HUES48 (cell line): ENCODE measurements at regions not wholly inside any gene's neighbourhood (a gene's known extent, or its start where the extent isn't known, plus 50 kb on each side); places are given as distances from the start of the nearest gene placed in this dataset.

ENCODE experiments used
- H3K27ac ChIP-seq: one replicate; pipeline ENCODE4 v1.7.0; 2013; ENCODE audit warnings: low read depth, low read length, inconsistent platforms
- H3K27me3 ChIP-seq: 2 replicates; pipeline ENCODE4 v1.6.1; 2013; ENCODE audit warnings: mild to moderate bottlenecking, low read length; ENCODE audit not compliant: control insufficient read depth, insufficient read depth
- H3K36me3 ChIP-seq: 2 replicates; pipeline ENCODE4 v1.6.1; 2013; ENCODE audit warnings: low read length; ENCODE audit not compliant: control insufficient read depth, insufficient read depth
- H3K4me1 ChIP-seq: 2 replicates; pipeline ENCODE4 v1.6.1; 2013; ENCODE audit warnings: mild to moderate bottlenecking, low read length; ENCODE audit not compliant: control insufficient read depth, insufficient read depth
- H3K4me3 ChIP-seq: 2 replicates; pipeline ENCODE4 v1.5.1; 2013; ENCODE audit warnings: mild to moderate bottlenecking, low read depth, low read length
- H3K9ac ChIP-seq: 2 replicates; pipeline ENCODE4 v1.6.1; 2013; ENCODE audit warnings: mild to moderate bottlenecking, low read depth, low read length, moderate library complexity
- H3K9me3 ChIP-seq: 2 replicates; pipeline ENCODE4 v1.6.1; 2013; ENCODE audit warnings: low read length; ENCODE audit not compliant: control insufficient read depth, insufficient read depth

DNA sequence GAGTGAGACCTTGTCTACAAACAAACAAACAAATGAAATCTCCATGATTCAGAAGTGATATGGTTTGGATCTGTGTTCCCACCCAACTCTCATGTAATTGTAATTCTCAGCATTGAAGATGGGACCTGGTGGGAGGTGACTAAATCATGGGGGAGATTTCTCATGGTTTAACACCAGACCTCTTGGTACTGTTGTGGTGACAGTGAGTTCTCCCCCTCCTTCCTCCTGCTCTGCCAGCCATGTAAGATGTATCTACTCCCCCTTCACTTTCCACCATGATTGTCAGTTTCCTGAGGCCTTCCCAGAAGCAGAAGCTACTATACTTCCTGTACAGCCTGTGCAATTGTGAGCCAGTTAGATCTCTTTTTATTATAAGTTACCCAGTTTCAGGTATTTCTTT lies 438.4 kb upstream of the THBS1 start:
- Histone ChIP-seq H3K9ac (no peak overlapping the region), H3K27ac (no peak overlapping the region), H3K4me1 (0 out of 2 replicates have a peak, but pooled peaks cover 8% of the 10 kb centered on the region), H3K36me3 (no peaks in the 10 kb centered on the region), H3K4me3 (no peak overlapping the region), H3K9me3 (no peaks in the 10 kb centered on the region), H3K27me3 (no peaks in the 10 kb centered on the region)

DNA sequence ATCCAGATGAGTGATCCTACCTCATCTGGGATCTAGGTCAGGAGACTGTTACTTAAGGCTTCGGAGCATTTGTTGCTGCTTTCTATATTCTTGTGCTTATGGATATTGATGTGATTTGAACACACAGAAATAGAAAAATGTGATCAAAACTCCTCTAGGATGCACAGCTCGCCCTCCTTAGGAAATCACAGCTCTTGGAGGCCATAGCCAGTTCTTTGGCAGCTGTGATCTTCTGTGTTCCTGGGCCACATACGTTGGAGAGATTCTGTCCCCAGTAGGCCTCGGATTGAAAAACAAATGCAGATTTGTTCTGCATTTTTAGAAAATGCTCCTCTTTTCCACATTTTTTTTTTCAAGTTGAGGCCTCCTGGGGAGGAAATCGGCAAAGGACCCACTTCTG lies 437.4 kb upstream of the THBS1 start:
- Histone ChIP-seq H3K27ac (no peak overlapping the region), H3K9ac (no peak overlapping the region), H3K9me3 (no peaks in the 10 kb centered on the region), H3K4me1 (0 out of 2 replicates have a peak, but pooled peaks cover 8% of the 10 kb centered on the region), H3K4me3 (no peak overlapping the region), H3K27me3 (no peaks in the 10 kb centered on the region), H3K36me3 (no peaks in the 10 kb centered on the region)

DNA sequence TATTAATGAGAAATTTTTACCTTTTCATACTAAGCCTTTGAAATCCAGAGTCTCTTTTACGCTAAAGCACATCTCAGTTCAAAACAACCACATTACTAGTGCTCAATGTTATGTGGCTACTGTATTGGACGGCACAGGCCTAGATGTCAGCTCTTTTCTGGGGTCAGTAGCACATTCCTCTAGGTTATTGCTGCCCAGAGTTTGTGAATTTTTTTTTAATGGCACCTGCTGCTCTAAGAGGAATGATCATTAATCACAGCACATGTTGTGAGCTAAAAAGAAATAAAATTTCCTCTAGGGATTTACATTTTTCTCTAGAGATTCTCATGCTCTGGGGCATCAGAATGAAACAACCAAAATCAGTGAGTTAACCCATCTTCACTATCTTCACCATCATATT lies 436.8 kb upstream of the THBS1 start:
- H3K27me3 ChIP-seq = no peaks in the 10 kb centered on the region
- no peaks in the 10 kb centered on the region for H3K36me3 ChIP-seq
- H3K9ac ChIP-seq = no peak overlapping the region
- H3K27ac ChIP-seq = no peak overlapping the region
- 0 out of 2 replicates have a peak, but pooled peaks cover 8% of the 10 kb centered on the region for H3K4me1 ChIP-seq
- no peaks in the 10 kb centered on the region for H3K9me3 ChIP-seq
- H3K4me3 ChIP-seq = no peak overlapping the region

DNA sequence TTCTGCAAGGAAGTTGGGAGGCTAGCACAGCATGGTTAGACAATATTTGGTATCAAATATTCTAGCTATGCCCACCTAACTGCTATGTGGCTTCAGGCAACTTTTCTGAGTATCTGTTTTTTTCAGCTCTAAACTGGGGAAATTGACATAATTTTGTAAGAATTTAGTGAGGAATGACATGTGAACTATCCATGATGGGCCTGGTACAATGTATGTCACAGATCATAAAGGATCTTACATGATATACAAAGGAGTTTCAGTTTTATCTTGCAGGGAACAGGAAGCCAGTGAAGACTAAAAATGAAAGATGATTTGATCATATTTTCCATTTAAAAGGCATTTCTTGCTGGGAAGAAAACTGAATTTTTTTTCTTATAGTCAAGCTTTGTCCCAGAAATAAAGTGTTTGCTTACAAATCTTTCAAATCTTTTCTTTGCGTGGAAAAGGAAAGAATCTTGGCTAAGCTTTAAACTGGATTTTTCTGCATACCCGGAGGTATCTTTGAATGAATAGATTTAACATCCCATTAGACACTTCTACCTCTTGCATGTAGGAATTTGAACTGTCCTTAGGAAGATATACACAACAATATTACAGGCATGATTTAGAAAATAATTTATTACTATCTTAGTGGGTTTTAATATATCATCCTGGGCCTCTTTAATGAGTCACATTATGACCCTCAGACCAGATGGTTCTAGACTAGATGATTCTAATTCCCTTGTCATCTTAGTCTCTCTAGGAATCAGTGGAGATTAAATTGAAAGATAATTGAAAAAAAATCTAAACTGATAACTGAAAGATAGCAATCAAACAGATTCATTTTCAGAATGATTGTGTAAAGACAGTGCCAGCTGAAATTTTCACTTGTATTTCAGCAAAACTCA lies 436.0 kb upstream of the THBS1 start:
- Histone ChIP-seq H3K27ac (no peak overlapping the region), H3K4me1 (0 out of 2 replicates have a peak, but pooled peaks cover 8% of the 10 kb centered on the region), H3K9me3 (no peaks in the 10 kb centered on the region), H3K27me3 (no peaks in the 10 kb centered on the region), H3K4me3 (no peak overlapping the region), H3K36me3 (no peaks in the 10 kb centered on the region), H3K9ac (no peak overlapping the region)

DNA sequence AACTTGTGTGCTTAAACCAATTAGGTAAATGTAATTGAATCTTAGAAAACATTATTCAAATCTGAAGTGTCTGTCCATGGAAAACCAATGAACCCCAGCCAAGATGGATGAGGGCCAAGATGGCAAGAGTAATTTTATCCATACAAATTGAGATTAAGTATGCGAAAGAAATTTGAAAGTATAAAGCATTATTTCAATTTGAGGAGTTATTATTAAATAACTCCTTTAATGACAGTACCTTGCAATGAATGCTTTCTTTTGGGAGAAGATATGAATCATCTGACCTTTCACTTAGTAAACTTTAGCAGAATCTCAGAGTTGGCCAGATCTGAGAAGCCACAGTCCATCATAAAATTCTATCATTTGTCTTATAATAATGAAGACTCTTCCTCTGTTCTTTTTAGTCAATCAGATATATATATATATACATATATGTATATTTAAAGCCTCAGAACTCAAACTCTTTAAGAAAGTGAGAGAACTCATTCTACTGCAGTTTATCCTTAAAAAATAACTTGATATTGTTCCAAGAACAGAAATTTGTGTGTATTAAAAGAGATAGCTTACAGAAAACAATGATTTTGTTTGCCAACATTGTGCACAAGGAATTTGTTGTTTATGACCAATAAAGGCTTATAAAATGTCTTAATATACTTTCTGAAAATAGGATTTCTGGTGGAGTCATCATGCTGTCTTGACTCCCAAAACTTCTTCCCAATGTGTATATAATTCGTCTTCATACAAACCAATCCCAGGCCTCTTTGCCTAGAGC lies 434.8 kb upstream of the THBS1 start:
- H3K4me1 ChIP-seq = 0 out of 2 replicates have a peak, but pooled peaks cover 5% of the 10 kb centered on the region
- H3K9me3 ChIP-seq = no peaks in the 10 kb centered on the region
- H3K4me3 ChIP-seq = no peak overlapping the region
- H3K36me3 ChIP-seq = no peaks in the 10 kb centered on the region
- H3K27me3 ChIP-seq = no peaks in the 10 kb centered on the region
- H3K27ac ChIP-seq = no peak overlapping the region
- H3K9ac ChIP-seq = no peak overlapping the region

DNA sequence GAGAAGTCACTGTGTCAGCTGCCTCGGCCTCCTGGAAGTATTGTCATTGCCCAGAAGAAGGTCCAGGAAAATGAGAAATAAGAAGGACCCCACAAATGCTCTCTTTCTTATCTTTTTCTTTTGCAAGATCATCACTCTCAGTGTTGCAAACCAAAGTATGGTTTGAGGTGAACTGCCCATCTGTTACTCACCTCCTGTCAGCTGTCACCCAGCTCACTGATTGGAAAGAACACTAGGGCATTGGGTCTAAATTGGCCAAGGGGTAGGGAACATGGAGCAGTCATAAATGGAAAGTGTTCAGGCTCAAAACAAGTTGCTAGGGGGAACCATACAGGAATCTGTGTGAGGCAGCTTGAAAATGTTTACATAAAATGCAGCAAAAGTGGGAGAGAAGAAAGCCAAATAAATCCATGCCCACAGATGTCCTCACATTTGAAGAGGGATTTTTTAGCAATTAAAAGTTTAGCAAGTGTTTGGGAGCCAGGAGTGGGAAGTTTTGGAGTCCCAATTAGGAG lies 431.2 kb upstream of the THBS1 start:
- Histone ChIP-seq H3K4me3 (no peak overlapping the region), H3K27ac (no peak overlapping the region), H3K9ac (no peak overlapping the region), H3K9me3 (no peaks in the 10 kb centered on the region), H3K27me3 (no peaks in the 10 kb centered on the region), H3K4me1 (no peaks in the 10 kb centered on the region), H3K36me3 (no peaks in the 10 kb centered on the region)

DNA sequence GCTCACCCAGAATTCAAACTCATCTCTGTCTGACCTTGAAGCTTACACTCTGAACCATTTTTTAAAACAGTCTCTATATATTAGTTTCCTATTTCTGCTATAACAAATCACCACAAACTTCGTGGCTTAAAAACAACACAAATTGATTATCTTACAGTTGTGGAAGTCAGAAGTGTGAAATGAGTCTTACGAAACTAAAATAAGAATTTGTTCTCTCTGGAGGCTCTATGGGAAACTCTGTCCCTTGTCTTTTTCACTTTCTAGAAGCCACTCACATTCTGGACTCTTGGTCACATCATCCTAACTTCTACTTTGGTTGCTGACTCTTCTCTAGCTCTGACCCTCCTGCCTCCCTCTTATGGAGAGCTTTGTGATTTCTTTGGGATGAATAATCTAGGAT lies 429.3 kb upstream of the THBS1 start:
- Histone ChIP-seq H3K36me3 (no peaks in the 10 kb centered on the region), H3K9me3 (no peaks in the 10 kb centered on the region), H3K9ac (no peak overlapping the region), H3K27me3 (no peaks in the 10 kb centered on the region), H3K27ac (no peak overlapping the region), H3K4me3 (no peak overlapping the region), H3K4me1 (no peaks in the 10 kb centered on the region)

DNA sequence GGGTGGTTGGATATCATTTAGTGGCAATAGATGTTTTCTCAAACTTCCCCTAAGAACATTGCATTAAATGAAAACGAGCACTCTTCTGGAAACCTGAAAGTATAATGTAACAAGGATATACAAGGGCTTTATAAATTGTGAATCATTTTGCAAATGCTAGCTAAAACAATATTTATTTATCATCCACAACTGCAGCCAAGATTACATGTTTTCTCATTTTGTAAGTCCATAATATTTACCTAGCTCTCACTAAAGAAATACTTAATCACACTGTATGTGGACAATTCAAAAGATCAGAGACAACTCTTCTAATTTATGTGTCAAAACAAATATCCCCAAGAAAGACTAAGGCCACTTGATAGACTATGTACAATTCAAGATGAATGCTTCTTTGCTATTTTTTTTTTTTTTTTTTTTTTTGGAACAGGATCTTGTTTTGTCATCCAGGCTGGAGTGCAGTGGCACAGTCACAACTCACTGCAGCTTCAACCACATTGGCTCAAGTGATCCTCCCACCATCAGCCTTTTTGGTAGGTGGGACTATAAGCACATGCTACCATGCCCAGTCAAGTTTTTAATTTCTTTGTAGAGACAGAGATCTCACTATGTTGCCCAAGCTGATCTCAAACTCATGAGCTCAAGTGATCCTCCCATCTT lies 427.7 kb upstream of the THBS1 start:
- no peak overlapping the region for H3K27ac ChIP-seq

DNA sequence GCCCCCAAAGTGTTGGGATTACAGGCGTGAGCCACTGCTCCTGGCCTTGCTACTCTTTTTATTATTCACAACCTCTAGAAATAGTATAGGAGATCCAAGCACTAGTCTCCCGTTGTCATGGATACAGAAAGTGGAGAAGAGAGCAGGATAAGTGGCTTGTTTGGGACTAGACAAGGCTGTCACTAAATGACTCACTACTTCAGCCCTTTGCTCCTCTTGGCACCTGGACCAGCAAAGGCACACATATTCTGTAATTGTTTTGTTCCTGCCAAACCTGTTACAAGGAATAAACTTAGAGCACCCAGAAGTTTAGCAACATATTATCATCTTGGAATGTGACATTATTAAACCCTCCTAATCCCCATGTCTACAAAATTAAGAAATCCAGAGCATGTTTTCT lies 427.2 kb upstream of the THBS1 start:
- no peaks in the 10 kb centered on the region for H3K9me3 ChIP-seq
- H3K36me3 ChIP-seq = no peaks in the 10 kb centered on the region
- no peak overlapping the region for H3K9ac ChIP-seq
- no peak overlapping the region for H3K27ac ChIP-seq
- no peaks in the 10 kb centered on the region for H3K4me1 ChIP-seq
- no peaks in the 10 kb centered on the region for H3K27me3 ChIP-seq
- H3K4me3 ChIP-seq = no peak overlapping the region

More for the DNA sequence above, 427.7 kb upstream of the THBS1 start:
- Histone ChIP-seq H3K4me1 (no peaks in the 10 kb centered on the region), H3K9me3 (no peaks in the 10 kb centered on the region), H3K36me3 (no peaks in the 10 kb centered on the region), H3K27me3 (no peaks in the 10 kb centered on the region), H3K9ac (no peak overlapping the region), H3K4me3 (no peak overlapping the region)

DNA sequence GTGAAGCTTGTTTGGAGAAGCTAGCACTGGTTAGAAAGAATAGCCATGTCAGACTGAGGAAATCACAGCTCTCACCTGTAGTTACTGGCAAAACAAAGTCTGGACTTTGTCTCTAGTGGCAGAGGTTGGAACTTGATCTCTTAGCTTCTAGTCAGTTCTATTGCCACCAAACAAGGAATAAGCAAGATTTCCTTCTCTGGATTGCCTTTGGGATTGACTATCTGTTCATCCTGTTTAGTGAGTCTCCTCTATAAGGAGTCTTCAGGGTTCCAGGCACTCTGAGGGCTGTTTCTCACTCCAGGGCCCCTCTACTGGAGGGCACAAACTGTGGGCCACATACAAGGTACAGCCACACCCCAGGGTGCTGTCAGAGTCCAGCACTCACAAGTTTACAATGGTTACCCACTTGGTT lies 426.6 kb upstream of the THBS1 start:
- no peaks in the 10 kb centered on the region for H3K36me3 ChIP-seq
- no peaks in the 10 kb centered on the region for H3K4me1 ChIP-seq
- H3K27me3 ChIP-seq = no peaks in the 10 kb centered on the region
- H3K9me3 ChIP-seq = no peaks in the 10 kb centered on the region
- H3K4me3 ChIP-seq = no peak overlapping the region
- no peak overlapping the region for H3K9ac ChIP-seq
- H3K27ac ChIP-seq = no peak overlapping the region
